GM21381 (cell line): ENCODE measurements at regions not wholly inside any gene's neighbourhood (a gene's known extent, or its start where the extent isn't known, plus 50 kb on each side); places are given as distances from the start of the nearest gene placed in this dataset.

Experiments used
- ATAC-seq: cut with Tn5 transposase; IDR thresholded peaks from one replicate; pipeline ENCODE4 v1.9.1; 2021; ENCODE audit warnings: mild to moderate bottlenecking, moderate library complexity; ENCODE audit not compliant: unreplicated experiment

DNA sequence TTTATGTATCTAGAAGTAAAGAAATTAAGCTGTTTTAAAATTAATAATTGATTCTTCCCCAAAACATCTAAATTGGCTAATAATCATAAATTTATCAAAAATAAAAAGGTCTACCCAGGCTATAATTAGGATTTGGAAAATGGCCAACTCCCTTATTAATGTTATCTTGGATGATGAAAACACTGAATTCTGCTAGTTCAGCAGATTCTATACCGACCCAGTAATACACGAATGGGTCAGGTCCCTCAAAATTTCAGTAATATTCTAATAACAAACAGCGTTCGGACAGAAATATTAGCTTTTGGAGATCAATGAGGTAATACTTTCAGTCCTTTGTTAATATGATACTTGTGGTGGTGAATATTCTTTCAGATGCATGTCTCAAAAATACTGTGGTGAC lies 360.7 kb upstream of the MGMT start:
- ATAC-seq: no peak

DNA sequence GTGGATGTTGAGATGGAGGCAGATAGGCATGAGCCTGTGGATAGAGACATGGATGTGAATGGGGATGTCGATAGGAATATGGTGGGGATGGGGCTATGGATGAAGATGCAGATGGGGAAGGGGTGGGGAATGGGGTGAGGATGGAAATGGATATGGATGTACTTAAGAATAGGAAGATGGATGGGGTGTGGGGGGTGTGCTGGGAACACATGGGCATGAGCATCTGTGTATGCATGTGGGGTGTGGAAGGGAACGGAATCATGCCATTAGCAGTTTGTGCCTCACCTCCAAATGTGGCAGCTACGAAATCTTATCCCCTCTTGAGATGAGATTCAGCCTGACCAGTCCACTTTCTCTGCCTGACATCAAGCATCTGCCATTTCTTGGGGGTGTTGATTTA lies 359.5 kb upstream of the MGMT start:
- ATAC-seq: no peak

DNA sequence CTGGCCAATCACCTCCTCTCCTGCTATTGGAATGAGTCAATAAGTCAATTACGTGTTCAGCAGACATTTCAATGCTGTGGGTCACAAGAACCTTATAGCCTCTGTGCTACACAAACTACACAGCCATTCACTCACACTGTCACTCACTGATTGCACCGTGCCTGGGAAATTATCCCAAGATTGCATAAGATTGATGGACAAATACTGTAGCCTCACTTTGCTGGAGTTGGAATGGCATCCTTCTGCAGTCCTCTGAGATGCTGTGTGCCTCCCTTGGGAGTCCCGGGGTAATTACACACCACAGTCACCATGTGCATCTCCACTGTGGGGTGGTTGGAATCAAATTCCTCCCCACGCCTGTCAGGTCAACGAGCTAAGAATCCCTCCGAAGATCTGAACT lies 358.7 kb upstream of the MGMT start:
- no peak for ATAC-seq

DNA sequence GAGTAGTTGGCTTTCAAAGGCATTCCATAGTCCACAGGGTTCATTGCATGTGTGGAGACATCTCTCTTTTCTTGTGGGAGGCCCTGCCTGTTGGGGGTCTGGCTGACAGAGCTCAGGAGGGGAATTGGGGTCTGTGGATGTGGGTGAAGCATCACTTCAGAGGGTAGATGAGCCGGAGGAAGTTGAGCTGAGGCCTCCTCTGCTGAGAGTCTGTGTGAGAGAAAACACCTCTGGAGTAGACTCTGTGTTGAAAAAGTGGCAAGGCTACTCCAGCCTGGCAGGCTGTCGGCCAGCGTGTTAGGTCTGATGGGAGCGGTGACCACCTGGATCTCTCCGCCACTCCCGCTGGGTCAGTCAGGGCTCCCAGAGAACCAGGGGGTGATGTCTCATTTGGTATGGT lies 358.0 kb upstream of the MGMT start:
- no peak for ATAC-seq

DNA sequence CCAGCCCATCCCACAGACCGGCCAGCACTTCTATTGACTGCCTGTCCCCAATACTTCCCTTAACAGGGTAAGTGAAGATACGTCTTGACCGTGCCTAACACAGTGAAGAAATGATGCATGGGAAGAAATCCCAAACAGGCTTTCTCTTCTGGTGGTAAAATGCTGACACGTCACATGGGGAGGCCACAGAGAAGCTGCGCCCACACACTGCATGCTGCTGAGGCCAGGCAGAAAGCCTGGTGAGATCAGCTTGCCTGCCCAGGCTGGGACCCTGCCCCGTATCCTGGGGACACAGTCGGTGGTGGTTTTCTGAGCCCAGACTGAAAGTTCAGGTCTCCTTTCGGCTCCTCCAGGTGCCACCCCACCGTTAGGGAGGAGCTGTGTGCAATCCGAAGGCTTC lies 356.3 kb upstream of the MGMT start:
- ATAC-seq: no peak

DNA sequence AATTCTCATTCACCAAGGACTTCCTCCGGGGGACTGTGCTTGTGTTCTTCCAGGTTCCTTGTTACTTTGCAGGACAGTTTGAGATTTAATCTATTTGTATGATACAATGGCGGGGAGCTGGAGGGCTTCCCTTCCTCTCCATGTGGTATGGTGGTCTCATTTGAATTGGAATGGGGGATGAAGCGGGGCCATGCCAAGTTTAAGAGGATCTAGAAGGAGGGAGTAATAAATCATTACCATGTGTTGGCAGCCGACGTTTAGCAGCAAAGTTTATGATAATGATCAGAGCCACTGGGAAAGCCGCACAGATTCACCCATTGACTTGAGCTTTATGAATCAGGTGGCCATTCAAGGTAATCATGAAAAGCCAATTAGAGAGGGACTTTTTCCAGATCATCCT lies 355.1 kb upstream of the MGMT start:
- ATAC-seq: no peak

DNA sequence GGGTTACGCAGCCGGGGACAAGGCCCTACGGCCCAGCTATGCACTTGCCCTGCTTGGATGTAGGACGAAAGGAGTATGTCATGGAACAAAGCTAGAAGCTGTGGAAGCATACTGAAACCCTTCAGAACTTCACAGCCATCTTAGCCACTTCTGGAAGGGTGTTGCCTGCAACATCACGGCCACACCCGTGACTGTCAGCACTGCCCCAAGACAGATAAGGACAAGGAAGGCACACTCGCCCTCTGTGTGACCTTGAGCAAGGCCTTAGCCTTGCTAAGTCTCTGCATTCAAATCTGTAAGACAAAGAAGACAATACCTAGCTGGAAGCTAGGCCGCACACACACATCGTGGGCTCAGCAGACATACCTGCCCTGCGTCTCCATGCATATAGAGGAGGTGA lies 352.5 kb upstream of the MGMT start:
- ATAC-seq: no peak

DNA sequence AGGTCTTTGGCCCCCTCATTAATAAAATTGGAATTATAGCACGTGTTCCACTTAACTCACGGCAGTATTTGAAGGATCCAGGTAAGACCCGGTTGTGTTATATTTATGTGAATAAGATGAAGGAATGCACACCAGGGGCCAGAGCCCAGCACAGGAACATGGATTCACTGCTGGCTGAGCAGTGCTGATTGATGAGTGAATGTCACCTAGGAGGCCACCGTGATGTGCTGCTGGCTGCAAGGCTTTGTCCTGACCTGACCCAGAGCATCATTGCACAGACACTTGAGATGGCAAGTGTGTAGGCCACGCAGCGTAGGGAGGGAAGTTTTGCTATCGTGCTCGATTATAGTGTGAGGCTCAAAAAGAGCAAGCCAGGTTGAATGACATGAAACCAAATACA lies 350.7 kb upstream of the MGMT start:
- ATAC-seq: no peak

DNA sequence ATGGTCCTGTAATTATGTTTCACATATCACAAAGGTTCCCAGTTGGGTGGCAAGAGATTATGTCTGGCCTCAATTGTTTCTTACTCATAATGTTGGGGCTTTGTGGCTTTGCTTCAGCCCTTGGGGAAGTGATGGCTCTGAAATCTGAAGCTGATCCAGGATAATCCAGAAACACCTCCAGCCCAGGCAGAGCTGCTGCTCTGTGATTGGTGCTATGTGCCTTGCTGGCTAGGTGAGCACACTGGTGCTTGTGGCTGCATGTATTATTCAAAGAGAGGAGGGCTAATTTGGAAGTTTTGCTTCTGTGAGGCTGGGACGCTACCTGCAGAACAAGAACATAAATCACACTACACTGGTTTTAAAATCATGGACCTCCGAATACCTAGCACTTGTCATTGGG lies 346.6 kb upstream of the MGMT start:
- ATAC-seq: no peak

DNA sequence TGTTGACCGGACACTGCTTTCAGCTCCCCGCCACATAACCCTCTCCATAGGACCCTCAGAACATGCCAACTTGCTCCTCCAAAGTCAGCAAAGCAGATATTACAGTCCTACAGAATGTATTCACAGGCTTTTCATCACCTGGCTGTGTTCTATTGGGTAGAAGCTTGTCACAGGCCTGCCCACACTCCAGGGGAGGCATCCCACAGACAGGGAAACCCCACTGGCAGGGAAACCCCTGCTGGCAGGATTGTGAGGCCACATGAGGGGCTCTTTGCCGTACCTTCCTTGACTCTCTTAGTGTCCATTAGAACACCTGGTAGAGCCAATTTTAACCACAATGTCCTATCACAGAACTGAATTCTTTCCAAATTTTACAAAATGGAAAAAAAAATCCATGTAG lies 344.2 kb upstream of the MGMT start:
- no peak for ATAC-seq

DNA sequence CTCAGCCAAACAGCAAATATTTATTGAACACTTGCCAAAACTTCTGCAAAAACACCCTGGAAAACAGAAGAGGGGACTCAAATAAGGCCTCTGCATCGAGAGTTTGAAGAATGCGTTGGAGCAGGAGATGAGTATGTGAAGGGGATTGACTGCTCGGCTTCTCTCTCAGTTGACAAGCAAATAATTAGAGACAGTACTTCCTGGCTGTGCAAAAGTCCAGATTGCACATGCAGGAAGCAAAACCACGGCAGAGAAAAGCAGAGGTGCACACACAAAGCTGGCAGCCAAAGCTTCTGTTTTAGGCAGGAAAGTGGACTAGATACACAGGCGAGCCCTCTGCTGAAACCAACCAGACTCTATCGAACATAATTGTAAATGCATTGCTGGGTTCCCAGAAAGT lies 343.6 kb upstream of the MGMT start:
- ATAC-seq: no peak

DNA sequence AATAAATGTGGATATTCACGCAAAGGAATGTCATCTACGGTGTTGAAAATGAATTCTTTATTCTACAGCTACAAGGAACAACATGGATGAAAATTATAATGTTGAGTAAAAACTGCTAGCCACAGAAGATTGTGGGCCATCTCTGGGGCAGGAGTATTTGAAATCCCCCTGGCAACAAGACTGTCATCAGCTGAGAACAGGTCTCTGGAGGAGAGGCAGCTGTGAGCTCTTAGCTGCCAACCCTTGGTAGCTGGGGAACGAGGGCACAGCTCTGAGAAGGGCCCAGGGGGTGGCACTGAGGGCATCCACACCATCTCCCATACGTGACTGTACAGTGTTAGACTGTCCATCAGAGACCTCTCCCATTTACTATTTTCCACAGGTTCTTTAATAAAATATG lies 340.1 kb upstream of the MGMT start:
- no peak for ATAC-seq

DNA sequence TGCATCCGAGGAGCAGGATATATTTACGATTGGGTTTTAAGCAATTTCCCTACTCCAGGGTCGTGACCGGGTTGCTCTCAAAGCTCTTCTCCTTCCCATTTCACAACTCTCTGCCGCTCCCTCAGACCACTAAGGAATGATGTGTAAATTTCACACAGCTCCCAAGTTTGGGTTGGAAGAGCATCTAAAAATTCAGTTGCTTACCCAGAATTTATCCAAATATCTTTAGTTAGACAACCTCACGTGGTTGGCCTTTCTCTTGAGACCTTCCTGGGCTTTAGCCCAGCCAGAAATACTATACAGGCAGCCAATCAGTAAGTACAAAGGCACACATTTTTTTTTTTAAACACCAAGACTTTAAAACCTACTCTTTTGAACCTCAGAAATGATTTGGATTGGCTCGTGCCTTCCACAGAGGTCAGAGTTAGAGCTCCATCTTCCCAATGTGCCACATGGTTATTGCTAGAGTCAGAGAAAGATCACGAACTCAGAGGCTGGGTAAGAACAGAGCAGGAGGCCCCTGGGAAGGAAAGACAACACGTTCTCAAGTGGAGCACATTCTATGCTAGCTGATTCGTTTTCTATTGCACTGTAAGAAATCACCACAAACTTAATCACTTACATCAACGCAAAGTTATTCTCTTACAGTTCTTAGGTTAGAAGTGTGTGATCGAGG lies 335.4 kb upstream of the MGMT start:
- ATAC-seq: no peak

DNA sequence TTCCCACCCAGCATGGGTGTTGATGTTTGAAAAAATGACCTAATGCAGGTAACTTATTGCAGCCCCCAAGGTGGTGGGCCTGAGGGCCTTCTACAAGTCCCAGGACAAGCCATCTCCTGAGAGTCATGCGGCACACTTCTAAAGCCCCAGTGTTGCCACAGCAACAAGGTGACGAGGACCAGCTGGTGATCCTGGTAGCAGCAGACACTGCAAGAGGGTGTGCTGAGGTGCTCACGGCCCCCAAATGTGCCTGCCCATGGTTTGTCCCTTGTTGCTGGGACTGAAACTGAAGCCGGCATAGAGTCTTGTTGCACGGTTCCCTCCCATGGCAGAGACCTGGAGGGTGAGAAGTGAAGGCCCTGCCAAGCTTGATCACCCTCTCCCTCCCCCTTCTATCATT lies 333.2 kb upstream of the MGMT start:
- no peak for ATAC-seq

DNA sequence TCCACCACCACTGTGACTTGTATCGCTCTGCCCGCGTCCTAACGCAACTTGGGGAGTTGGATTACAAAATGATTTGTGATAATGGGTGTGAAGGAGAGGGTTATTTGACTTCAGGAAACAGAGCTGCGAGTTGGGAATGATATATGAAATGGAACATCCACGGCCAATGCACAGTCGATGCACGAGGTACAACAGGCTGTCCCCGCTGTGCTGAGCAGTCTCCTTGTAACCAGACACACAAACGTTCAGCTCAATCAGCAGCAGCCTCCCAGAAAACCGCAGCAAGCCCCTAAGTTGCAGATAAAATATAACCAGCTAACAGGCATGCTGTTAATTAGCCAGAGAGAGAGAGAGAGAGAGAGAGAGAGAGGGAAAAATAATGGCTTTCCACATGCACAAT lies 332.7 kb upstream of the MGMT start:
- no peak for ATAC-seq

DNA sequence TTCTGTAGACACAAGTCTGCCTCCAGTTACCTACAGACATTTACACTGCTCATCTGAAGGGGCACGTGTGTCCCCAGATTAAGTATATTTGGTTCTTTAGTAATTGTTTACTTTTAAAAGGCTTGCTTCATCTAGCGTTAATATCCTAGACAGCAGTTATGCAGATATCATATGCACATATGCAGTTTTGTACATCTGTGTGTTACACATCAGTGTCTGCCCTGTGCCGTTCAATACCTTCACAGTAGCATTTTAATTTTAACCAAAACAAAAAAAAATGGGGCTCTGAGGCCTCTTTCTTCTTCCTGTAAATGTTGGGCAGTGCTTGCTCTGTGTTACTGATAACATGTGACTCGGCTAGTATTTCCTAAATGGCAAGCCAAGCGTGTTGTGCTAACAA lies 331.4 kb upstream of the MGMT start:
- no peak for ATAC-seq

DNA sequence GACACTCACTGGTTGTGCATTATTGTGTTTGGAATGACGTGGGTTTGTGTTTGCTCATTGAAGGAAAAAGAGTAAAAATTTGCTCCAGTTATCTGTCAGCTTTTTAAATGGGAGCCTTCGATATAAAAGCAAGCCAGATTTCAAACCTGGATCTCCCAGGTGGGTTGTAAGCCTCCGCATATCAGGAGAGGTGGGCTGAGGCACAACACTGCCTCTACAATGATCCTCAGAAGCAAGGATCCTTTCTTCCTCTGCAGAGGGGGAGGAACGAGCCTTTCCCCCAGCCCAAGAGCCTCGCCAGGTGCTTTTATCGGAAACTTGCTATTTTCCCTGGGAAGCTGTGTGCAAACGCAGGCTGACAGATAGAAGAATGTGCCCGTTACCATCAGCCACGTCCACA lies 331.0 kb upstream of the MGMT start:
- ATAC-seq: no peak

DNA sequence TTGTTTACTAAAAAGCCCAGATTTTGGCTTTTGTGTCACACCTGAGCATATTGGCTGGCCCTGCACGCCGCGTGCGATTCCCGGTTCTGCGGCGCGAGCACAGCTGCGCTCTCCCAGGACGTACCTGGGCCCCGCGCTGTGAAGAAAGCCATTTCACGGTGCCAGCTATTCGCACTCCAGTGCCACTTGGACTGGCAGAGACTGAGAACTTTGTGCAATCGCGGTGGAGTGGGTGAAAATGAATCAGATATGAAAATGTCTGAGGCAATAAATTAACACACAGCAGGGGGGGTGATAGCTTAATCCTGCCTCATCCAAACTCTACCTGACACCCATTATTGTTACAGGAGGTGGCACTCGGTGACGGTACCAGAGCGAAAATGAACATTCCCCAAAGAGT lies 330.1 kb upstream of the MGMT start:
- ATAC-seq: no peak

DNA sequence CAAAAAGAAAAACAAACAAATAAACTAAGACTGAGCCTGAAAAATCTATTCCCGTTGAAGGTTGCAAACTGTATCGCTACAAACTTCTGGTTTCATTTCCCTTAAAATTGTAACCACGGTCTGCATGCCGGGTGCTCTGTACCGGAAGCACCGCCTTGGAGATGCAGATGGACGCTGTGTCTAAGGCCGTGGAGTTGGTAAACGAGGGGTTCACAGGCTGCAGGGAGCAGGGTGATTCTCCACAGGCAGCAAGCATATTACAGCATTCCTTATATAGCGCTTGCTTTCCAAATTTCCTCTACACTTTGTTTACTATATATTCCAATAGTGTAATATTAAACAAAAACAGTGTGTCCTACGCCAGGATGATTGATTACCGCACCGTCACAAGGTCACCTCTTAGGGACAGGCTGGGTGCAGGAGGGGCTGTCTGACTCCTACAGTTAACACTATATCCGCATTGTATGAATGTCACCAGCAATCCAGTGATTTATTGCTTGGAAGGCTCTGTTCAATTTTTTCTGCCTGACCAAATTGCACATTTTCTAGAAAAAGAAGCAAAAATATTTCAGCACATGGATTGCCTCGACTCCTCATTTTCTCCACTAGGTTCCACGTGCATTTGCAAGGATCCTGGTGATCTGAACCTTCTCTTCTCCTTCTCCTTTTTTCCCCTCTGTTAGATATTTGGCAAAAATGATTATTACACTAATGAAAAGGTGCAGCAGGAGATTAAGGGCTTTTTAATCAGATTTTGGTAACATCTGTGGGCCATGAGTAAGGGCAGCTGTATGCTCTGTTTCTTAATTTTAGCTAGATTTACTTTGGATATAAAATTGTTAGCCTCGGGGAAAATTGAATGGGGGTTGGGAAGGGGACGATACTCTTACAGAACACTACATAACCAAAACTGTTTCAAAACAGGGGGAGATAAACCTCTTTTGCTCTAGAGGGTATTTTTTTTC lies 325.8 kb upstream of the MGMT start:
- ATAC-seq: no peak

DNA sequence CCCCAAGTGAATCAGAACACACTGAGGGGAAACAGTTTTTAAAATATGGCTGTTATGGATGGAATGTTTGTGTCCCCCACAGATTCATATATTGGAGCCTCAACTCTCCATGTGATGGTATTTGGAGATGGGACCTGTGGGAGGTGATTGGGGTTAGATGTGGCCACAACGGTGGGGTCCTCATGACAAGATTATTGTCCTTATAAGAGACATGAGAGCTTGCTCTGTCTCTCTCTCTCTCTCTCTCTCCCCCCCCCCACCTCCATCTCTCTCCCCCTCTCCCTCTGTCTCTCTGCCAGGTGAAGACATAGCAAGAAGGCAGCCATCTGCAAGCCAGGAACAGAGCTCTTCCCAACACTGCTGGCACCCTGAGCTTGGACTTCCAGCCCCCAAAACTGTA lies 315.8 kb upstream of the MGMT start:
- no peak for ATAC-seq

DNA sequence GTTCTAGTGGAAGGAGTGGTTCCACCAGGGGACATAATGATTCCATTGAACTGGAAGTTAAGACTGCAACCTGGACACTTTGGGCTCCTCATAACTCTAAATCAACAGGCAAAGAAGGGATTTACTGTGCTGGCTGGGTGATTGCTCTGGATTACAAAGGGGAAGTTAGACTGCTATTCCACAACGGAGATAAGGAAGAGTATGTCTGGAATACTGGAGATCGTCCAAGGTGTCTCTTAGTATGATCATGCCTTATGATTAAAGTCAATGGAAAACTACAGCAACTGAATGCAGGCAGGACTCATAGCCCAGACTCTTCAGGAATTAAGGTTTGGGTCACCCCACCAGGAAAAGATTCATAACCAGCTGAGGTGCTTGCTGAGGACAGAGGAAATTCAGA lies 310.6 kb upstream of the MGMT start:
- no peak for ATAC-seq

DNA sequence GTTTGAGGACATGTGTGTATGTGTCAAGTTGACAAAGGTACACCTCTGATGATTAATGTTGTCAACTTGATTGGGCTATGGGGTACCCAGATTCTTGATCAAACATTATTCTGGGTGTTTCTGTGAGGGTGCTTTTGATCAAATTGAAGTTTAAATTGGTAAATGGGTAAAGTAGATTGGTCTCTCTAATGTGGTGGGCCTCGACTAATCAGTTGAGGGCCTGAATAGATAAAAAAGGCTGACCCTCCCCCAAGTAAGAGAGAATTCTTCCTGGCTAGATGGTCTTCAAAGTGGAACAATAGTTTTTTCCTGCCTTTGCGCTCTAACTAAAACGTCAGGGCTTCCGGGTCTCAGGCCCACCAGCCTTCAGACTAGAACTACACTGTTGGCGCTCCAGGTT lies 309.9 kb upstream of the MGMT start:
- no peak for ATAC-seq

DNA sequence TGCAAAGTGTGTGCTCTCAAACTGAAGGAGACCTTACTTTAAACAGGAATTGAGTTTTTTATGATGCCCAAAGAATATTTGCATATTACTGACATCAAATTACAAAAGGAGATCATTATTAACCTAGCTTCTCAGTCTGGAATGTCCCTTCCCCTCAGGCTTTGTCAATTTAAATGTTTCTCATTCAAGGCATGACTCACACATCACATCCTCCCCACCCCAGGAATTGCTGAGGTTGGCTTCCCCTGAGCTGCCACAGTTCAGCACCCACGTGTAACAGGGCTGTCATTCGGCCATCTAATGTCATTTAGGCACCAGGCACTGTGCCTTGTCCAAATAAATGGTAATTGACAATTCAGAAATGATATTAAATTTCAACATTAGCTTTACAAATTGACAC lies 305.9 kb upstream of the MGMT start:
- no peak for ATAC-seq
